ENCODE measurements at regions not wholly inside any gene's neighbourhood (a gene's known extent, or its start where the extent isn't known, plus 50 kb on each side); places are given as distances from the start of the nearest gene placed in this dataset.
"Not testable (repeated sequence)": the region's sequence is repeated elsewhere in the genome, so short reads cannot be mapped to it uniquely, and the experiment has no call there.

- not testable (repeated sequence) for DNase-seq
These were observed 111.8 kb downstream of the FOXD4L6 start for GRCh38 chr9:41016699-41017098.

DNA sequence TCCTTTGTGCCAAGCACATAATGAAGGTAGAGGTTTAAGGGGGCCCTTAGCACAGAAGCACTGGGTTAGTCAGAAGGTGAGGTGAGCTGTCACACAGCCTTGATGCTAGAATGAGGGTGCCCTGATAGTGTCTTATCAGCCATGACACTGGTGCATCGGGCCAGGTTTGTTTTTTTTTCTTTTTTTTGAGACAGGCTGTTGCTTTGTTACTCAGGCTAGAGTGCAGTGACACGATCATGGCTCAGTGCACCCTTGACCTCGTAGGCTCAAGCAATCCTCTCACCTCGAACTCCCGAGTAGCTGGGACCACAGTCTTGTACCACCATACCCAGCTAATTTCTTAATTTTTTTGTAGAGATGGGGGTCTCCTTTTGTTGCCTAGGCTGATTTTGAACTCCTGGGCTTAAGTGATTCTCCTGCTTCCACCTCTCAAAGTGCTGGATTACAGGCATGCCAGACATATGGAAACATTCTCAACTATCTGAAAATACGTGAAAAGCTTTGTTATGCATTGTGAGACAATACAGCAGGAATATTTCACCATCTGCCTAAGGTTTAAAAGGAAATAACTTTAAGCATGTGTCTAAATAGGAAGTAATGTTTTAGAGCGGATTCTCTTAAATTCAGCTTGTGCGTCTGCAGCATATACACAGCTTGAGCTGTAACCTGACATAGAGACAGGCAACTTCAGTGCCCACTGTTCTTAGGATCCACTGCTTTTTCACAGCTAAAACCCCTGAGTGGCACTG lies 128.4 kb downstream of the FOXD4L6 start:
- not testable (repeated sequence) for DNase-seq

- not testable (repeated sequence) for DNase-seq
These were observed 133.0 kb downstream of the FOXD4L6 start for GRCh38 chr9:40995490-40995889.

DNA sequence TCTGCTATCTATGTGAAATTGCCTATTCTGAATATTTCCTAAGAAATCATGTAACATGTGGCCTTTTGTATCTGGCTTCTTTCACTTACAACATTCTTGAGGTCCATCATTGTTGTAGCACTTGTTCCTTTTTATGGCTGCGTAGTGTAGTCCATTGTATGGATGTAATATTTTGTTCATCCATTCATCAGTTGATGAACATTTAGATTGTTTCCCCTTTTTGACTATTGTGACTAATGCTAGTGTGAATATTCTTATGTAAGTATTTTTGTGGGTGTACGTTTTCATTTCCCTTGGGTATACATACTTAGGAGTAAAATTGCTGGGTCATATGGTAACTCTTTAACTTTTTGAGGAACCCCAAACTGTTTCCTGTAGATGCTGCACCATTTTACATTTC lies 134.6 kb downstream of the FOXD4L6 start:
- DNase-seq = not testable (repeated sequence)

- not testable (repeated sequence) for DNase-seq
These were observed 135.1 kb downstream of the FOXD4L6 start for GRCh38 chr9:40993375-40993774.

- not testable (repeated sequence) for DNase-seq
These were observed 136.0 kb downstream of the FOXD4L6 start for GRCh38 chr9:40992472-40992821.

- DNase-seq = peak; percentile 95 to 99
These were observed 136.6 kb downstream of the FOXD4L6 start for GRCh38 chr9:40991741-40992471.

DNA sequence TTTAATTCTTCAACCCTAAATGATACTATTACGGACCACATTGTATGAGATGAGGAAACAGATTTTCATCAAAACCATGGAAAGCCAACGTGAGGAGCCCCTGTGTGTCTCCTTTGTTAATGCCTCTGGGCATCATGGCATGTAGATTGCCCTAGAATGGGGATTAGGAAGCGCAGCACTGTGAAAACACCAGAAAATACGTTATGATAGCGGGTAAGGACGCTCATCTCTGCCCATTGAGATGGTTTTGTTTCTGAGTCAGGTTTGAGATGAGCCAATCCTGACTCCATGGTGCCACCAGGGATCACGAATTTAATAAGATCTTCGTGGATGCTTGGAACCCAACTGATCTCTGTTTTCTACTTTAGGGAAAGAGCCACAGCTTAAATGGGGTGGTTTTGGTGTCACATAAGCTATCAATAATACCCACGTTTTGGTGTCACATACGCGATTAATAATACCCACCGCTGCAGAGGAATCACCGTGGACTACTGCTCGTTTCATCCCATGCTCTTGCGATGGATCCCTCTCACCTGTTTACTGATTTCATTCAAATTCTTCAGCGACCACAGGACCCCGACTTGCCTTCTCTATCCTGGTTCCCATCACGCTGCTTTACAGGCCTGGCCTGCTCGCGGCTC lies 137.3 kb downstream of the FOXD4L6 start:
- DNase-seq = not testable (repeated sequence)

DNA sequence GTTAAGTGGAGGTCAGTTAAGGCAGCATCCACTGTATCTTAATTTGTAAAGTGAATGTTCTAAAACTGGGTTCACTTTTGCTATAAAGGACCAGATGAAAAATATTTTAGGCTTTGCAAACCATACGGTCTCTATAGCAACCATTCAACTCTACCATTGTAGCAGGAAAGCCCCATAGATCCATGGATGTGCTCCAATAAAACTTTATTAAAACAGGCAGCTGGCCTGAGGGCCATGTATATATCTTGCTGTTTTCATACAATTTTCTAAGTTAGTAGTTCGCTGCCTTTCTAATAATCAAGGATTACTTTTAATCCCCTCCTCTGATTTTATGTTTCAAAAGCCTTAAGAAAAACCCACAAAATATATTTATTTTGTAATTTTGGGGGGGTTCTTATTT lies 142.1 kb downstream of the FOXD4L6 start:
- DNase-seq = not testable (repeated sequence)

GRCh38 chr9:40975351-40975750 lies 153.1 kb downstream of the FOXD4L6 start:
- not testable (repeated sequence) for DNase-seq

DNA sequence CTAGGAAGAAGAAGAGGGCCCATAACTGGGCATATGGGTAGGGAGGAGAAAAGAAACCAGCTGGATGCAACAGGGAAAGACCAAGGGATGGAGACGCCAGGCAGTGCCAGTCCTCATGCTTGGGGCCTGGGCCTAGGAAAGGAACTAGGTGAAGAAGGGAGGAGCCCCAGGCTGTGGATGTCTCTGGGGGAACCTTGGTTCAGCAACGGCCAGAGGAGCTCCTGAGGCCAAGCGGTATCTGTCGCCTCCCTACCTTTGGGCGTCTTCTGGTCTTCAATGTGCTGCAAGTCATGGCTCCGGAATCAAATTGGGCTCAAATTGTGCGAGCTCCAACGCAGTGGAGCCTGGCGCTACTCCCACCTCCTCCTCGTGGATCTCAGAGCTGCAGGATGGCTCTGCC lies 153.6 kb downstream of the FOXD4L6 start:
- not testable (repeated sequence) for DNase-seq

DNA sequence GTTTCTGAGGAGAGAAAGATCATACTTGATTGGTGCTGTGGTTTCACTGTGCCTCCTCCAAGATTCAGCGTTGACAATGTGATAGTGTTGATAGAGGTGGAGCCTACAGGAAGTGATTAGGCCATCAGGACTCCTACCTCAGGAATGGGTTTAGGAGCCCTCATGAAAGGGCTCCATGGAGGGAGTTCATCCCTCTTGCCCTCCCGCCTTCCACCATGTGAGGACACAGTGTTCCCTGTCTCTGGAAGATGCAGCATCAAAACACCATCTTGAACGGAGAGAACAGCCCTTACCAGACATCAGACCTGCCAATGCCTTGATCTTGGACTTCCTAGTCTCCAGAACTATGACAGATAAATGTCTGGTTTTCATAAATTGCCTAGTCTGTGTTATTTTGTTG lies 156.7 kb downstream of the FOXD4L6 start:
- not testable (repeated sequence) for DNase-seq

DNA sequence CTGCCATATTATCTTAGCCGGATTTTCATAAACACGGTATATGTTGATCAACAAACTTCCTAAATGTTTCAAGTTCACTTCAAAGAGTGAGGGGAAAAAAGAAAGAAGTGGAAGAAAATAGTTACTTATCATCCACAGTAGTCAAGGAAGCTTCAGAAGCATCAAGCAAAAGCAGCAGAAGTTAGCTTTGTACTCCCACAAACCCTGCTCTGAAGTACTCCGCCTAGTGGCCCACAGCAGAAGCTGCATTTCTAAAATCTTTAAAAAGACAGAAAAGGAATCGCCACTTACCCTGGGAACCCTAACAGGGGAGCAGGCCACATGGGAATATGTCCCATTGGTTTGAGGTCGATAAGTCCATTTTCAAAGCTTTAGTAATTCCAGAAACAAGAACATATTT lies 158.1 kb downstream of the FOXD4L6 start:
- DNase-seq = not testable (repeated sequence)

GRCh38 chr9:40962461-40962860 lies 166.0 kb downstream of the FOXD4L6 start:
- not testable (repeated sequence) for DNase-seq

DNA sequence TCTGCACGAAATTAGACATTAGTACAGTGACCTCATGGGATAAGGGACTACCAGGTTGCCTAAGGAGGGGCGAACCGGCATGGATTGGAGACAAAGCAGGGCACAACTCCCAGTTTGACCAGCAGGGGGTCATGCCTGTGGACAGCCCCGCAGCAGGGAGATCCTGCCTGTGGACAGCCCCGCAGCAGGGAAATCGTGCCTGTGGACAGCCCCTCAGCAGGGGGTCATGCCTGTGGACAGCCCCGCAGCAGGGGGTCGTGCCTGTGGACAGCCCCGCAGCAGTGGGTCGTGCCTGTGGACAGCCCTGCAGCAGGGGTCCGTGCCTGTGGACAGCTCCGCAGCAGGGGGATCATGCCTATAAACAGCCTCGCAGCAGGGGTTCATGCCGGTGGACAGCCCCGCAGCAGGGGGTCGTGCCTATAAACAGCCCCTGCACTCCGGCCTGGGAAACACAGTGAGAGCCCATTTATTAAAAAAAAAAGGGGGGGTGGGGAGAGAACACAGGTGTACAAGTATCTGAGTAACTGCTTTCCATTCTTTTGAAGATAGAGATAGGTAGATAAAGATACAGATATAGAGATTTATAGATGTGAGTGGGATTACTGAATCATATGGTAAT lies 176.5 kb downstream of the FOXD4L6 start:
- not testable (repeated sequence) for DNase-seq

DNA sequence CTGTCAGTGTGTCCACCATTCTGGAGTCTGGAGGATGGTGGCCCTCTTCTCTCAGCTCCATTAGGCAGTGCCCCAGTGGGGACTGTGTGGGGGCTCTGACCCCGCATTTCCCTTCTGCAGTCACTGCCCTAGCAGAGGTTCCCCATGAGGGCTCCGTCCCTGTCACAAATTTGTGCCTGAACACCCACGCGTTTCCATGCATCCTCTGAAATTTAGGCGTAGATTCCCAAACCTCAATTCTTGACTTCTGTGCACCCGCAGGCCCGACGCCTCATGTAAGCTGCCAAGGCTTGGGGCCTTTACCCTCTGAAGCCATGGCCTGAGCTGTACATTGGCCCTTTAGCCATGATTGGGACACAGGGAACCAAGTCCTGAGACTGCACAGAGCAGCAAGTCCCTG lies 182.3 kb downstream of the FOXD4L6 start:
- DNase-seq = not testable (repeated sequence)

GRCh38 chr9:40942730-40943129 lies 185.8 kb downstream of the FOXD4L6 start:
- DNase-seq = not testable (repeated sequence)

GRCh38 chr9:40939888-40940209 lies 188.6 kb downstream of the FOXD4L6 start:
- DNase-seq = not testable (repeated sequence)

- not testable (repeated sequence) for DNase-seq
These were observed 189.1 kb downstream of the FOXD4L6 start for GRCh38 chr9:40939201-40939887.

DNA sequence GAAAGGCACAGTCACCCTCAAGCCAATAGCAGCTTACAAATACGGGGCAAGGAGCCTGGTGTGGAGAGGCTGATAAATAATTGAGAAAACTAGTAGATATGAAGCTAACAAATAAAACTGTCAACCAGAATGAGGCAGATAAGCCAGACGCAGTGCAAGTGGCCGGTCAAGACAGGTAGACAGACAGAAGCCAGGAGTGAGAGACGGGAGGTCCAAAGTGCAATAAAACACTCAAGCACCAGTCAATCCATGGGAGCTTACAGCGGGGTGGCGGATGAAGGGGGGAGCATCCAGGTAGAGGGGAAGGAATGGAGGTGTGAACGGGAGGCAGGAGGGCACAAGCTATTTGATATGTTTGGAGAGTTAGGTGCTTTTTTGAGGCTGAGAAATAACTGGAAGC lies 193.1 kb downstream of the FOXD4L6 start:
- no peak for DNase-seq

- not testable (repeated sequence) for DNase-seq
These were observed 194.0 kb downstream of the FOXD4L6 start for GRCh38 chr9:40934480-40934879.

- DNase-seq = not testable (repeated sequence)
These were observed 198.1 kb downstream of the FOXD4L6 start for GRCh38 chr9:40930426-40930825.

GRCh38 chr9:40929488-40929845 lies 199.0 kb downstream of the FOXD4L6 start:
- not testable (repeated sequence) for DNase-seq
